ENCODE measurements at regions not wholly inside any gene's neighbourhood (a gene's known extent, or its start where the extent isn't known, plus 50 kb on each side); places are given as distances from the start of the nearest gene placed in this dataset.

DNA sequence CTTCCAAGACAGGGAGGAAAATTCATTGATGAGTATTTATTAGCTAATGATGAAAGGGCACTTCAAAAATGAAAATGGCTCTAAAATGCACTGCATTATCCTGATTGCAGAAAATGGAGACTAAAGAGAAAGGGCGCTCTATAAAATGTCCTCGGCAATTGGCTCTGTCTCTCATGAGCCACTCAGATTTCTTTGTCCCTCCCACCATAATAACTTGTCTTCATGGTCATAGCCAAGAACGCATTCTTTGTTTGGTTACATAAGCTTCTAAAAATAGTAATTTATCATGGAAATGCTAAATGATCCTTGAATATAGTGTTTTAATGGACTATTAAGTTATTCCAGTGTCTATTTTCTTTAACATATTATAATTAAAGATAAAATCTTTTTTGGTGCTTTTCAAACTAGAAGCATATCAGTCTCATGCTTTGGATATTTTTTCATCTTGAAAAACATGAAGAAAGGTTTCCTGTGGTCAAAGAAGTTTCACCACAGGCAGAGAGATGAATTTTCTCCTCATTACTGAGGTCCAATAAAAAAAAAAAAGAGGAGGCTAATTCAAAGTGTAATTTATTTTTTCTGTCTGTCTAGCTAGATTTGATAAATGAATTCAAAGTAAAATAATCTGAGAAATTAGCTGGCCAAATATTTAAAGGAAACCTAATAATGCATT, 238.1 kb upstream of the BLID start:
- peaks cover 0 to 6% (median 0%) of the 10 kb centered on the region in 7 donors for H3K27me3 ChIP-seq (replicated peaks in 1 of 7)
- no peak for DNase-seq
- H3K27ac ChIP-seq: no peak overlapping the region
- H3K36me3 ChIP-seq: no peaks in the 10 kb centered on the region
- 76 to 86% (median 81%) methylated on average over 3 of the region's 3 CpGs for WGBS, 5 donors
- no peak overlapping the region for H3K4me3 ChIP-seq
- H3K9me3 ChIP-seq: peaks cover 0 to 24% (median 0%) of the 10 kb centered on the region in 8 donors
- H3K4me1 ChIP-seq: no peaks in the 10 kb centered on the region
- intact Hi-C loops (cut with DNase I; ENCODE audit: low total_unique reads): no loop called here
- TF ChIP-seq POLR2AphosphoS5 (IDR thresholded peaks at IDR 0.05): no peak
- TF ChIP-seq, protein P1, sequence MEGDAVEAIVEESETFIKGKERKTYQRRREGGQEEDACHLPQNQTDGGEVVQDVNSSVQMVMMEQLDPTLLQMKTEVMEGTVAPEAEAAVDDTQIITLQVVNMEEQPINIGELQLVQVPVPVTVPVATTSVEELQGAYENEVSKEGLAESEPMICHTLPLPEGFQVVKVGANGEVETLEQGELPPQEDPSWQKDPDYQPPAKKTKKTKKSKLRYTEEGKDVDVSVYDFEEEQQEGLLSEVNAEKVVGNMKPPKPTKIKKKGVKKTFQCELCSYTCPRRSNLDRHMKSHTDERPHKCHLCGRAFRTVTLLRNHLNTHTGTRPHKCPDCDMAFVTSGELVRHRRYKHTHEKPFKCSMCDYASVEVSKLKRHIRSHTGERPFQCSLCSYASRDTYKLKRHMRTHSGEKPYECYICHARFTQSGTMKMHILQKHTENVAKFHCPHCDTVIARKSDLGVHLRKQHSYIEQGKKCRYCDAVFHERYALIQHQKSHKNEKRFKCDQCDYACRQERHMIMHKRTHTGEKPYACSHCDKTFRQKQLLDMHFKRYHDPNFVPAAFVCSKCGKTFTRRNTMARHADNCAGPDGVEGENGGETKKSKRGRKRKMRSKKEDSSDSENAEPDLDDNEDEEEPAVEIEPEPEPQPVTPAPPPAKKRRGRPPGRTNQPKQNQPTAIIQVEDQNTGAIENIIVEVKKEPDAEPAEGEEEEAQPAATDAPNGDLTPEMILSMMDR (IDR thresholded peaks at IDR 0.05 in 8 of 11, conservative IDR thresholded peaks at IDR 0.05 in 3 of 11): no peak

GRCh38 chr11:122353561-122353960, 237.5 kb upstream of the BLID start:
- TF ChIP-seq POLR2AphosphoS5 (IDR thresholded peaks at IDR 0.05): no peak
- no peak for TF ChIP-seq POLR2A (IDR thresholded peaks at IDR 0.05)
- TF ChIP-seq, protein P1 (IDR thresholded peaks at IDR 0.05 in 8 of 11, conservative IDR thresholded peaks at IDR 0.05 in 3 of 11): no peak
- Histone ChIP-seq H3K9me3 (peaks cover 0 to 24% (median 0%) of the 10 kb centered on the region in 8 donors), H3K27ac (no peak overlapping the region), H3K4me3 (no peak overlapping the region), H3K36me3 (no peaks in the 10 kb centered on the region), H3K27me3 (replicated peaks in 1 of 7) (peaks cover 0 to under 1% (median 0%) of the 10 kb centered on the region in 7 donors), H3K4me1 (no peaks in the 10 kb centered on the region)
- intact Hi-C loops (cut with DNase I; ENCODE audit: low total_unique reads): no loop called here
- WGBS, 5 donors: 89 to 97% (median 94%) methylated on average over 4 of the region's 4 CpGs
- DNase-seq: no peak

GRCh38 chr11:122348659-122349409, 232.8 kb upstream of the BLID start:
- Histone ChIP-seq H3K4me3 (no peak overlapping the region), H3K27ac (no peak overlapping the region), H3K36me3 (no peaks in the 10 kb centered on the region), H3K4me1 (no peaks in the 10 kb centered on the region), H3K27me3 (replicated peaks in 1 of 7) (no peaks in the 10 kb centered on the region), H3K9me3 (peaks cover 0 to 17% (median 0%) of the 10 kb centered on the region in 8 donors)
- intact Hi-C loops (cut with DNase I; ENCODE audit: low total_unique reads): no loop called here
- 86 to 95% (median 91%) methylated on average over 9 of the region's 9 CpGs for WGBS, 5 donors
- no peak for TF ChIP-seq POLR2AphosphoS5 (IDR thresholded peaks at IDR 0.05)
- TF ChIP-seq, protein P1 (IDR thresholded peaks at IDR 0.05 in 8 of 11, conservative IDR thresholded peaks at IDR 0.05 in 3 of 11): no peak
- no peak for TF ChIP-seq POLR2A (IDR thresholded peaks at IDR 0.05)
- no peak for DNase-seq

- peaks cover 0 to 4% (median 0%) of the 10 kb centered on the region in 8 donors for H3K9me3 ChIP-seq
- 85 to 94% (median 89%) methylated on average over 2 of the region's 2 CpGs for WGBS, 5 donors
- no peaks in the 10 kb centered on the region for H3K27me3 ChIP-seq (replicated peaks in 1 of 7)
- intact Hi-C loops (cut with DNase I; ENCODE audit: low total_unique reads): no loop called here
- H3K36me3 ChIP-seq: no peaks in the 10 kb centered on the region
- DNase-seq: no peak
- H3K27ac ChIP-seq: no peak overlapping the region
- H3K4me1 ChIP-seq: no peaks in the 10 kb centered on the region
- no peak overlapping the region for H3K4me3 ChIP-seq
- TF ChIP-seq POLR2AphosphoS5 (IDR thresholded peaks at IDR 0.05) (no peak), POLR2A (IDR thresholded peaks at IDR 0.05) (no peak)
- TF ChIP-seq, protein P1 (IDR thresholded peaks at IDR 0.05 in 8 of 11, conservative IDR thresholded peaks at IDR 0.05 in 3 of 11): no peak
These were observed 230.0 kb upstream of the BLID start for GRCh38 chr11:122346006-122346405.
